ENCODE measurements at regions not wholly inside any gene's neighbourhood (a gene's known extent, or its start where the extent isn't known, plus 50 kb on each side); places are given as distances from the start of the nearest gene placed in this dataset.

DNA sequence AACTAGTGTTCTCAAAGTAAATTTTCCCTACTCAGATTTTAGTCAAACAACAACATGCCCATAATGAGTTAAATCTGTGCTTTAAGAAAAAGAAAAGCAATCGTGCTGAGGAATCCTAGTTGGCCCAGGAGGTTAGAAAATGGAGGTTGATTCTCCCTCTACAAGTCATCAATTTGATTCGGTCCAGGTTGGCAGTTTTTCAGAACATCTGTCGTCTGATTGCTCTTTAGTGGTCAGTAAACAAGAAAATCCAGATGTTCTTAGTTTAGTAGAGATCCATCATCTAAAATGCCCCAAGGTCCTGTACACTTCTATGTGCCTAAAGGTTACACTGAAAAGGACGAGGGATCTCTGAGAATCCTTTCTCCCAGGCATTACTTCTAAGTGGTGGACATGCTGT, 659.2 kb downstream of the MTRR start:
- TF ChIP-seq, protein P1, sequence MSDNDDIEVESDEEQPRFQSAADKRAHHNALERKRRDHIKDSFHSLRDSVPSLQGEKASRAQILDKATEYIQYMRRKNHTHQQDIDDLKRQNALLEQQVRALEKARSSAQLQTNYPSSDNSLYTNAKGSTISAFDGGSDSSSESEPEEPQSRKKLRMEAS (IDR thresholded peaks at IDR 0.05; ENCODE audit: low read depth, low read length), result no peak
- no peak for TF ChIP-seq POLR2A (IDR thresholded peaks at IDR 0.05; ENCODE audit: extremely low read depth, insufficient read length)
